Endothelial cell of umbilical vein (primary cell): ENCODE measurements at regions not wholly inside any gene's neighbourhood (a gene's known extent, or its start where the extent isn't known, plus 50 kb on each side); places are given as distances from the start of the nearest gene placed in this dataset.
"Not testable (repeated sequence)": the region's sequence is repeated elsewhere in the genome, so short reads cannot be mapped to it uniquely, and the experiment has no call there.

ENCODE experiments used
- BruUV-seq: library from RNA; stranded (reverse); fragments of 400-500 nt; replicated peaks from 2 replicates; lab custom pipeline; 2021; lab: Mats Ljungman, UMichigan
- CTCF ChIA-PET: fragments of 300-600, 350-600 bp; sonication (Branson Sonifier 250); formaldehyde crosslinking; loops from one replicate; lab custom pipeline; 2021; ENCODE audit warnings: antibody characterized with exemption, inconsistent platforms; lab: Charles Lee
- POLR2A ChIA-PET: fragments of 300-600, 350-600 bp; sonication (Branson Sonifier 250); formaldehyde crosslinking; loops from one replicate; lab custom pipeline; 2021; ENCODE audit warnings: antibody characterized with exemption, inconsistent platforms; lab: Charles Lee
- DNase-seq: peaks from one replicate; pipeline ENCODE4 v3.0.0-alpha.2; 2011; ENCODE audit warnings: low read depth, low spot score
- FAIRE-seq: peaks from 2 replicates; lab custom pipeline; 2011; peaks lifted over from hg19 to GRCh38; lab: Jason Lieb, UNC
- H2AFZ ChIP-seq: 2 replicates; pipeline ENCODE4 v1.6.0; 2012; ENCODE audit warnings: low read depth, low read length, control low read depth, inconsistent platforms
- H3K27ac ChIP-seq: 2 replicates; pipeline ENCODE4 v1.5.1; 2011; ENCODE audit warnings: low read depth, mild to moderate bottlenecking, control low read depth, low read length, moderate library complexity; ENCODE audit not compliant: insufficient read depth
- H3K27me3 ChIP-seq, 2 experiments: 2 replicates each; pipeline versions ENCODE4 v1.6.0 to v1.6.1; 2011; ENCODE audit warnings: low read length in 2 of 2, mixed read lengths in 1 of 2; ENCODE audit not compliant: control insufficient read depth in 2 of 2, insufficient read depth in 2 of 2
- H3K36me3 ChIP-seq, 2 experiments: 2 replicates in 1 of 2; 3 replicates in 1 of 2; pipeline ENCODE4 v1.5.1; 2011; ENCODE audit warnings: low read length in 2 of 2, mild to moderate bottlenecking in 1 of 2, moderate library complexity in 1 of 2; ENCODE audit not compliant: control insufficient read depth in 2 of 2, insufficient read depth in 2 of 2; ENCODE audit errors: extremely low read depth in 1 of 2
- H3K4me1 ChIP-seq: 3 replicates; pipeline ENCODE4 v1.5.1; 2011; ENCODE audit warnings: mild to moderate bottlenecking, low read length; ENCODE audit not compliant: control insufficient read depth, insufficient read depth; ENCODE audit errors: extremely low read depth
- H3K4me2 ChIP-seq: 2 replicates; pipeline ENCODE4 v1.6.1; 2011; ENCODE audit warnings: low read length, control low read depth, mixed read lengths; ENCODE audit not compliant: insufficient read depth
- H3K4me3 ChIP-seq, 3 experiments: fragments of 200-600 bp in 1 of 3; sonication (generic), shearing (Covaris generic) in 1 of 3; replicated peaks in 1 of 3; 2 replicates each; pipeline ENCODE4 v1.5.1; 2011 to 2016; ENCODE audit warnings: control low read depth in 3 of 3, low read length in 3 of 3, mild to moderate bottlenecking in 2 of 3, inconsistent platforms in 1 of 3, low read depth in 1 of 3, moderate library complexity in 1 of 3; ENCODE audit not compliant: insufficient read depth in 1 of 3
- H3K79me2 ChIP-seq: 2 replicates; pipeline ENCODE4 v1.6.0; 2012; ENCODE audit warnings: low read length, inconsistent platforms; ENCODE audit not compliant: control insufficient read depth, insufficient read depth
- H3K9ac ChIP-seq: replicated peaks from 2 replicates; pipeline ENCODE3; 2011; ENCODE audit warnings: low read length, control low read depth; ENCODE audit not compliant: insufficient read depth; ENCODE audit errors: extremely low read depth
- H3K9me1 ChIP-seq: replicated peaks from 3 replicates; pipeline ENCODE4 v1.6.0; 2011; ENCODE audit warnings: mild to moderate bottlenecking, low read length; ENCODE audit not compliant: control insufficient read depth, insufficient read depth; ENCODE audit errors: extremely low read depth
- H3K9me3 ChIP-seq: replicated peaks from 2 replicates; pipeline ENCODE4 v1.5.1; 2012; ENCODE audit warnings: low read length, inconsistent platforms; ENCODE audit not compliant: control insufficient read depth, insufficient read depth
- H4K20me1 ChIP-seq: replicated peaks from 2 replicates; pipeline ENCODE3; 2011; ENCODE audit warnings: mild to moderate bottlenecking, low read length; ENCODE audit not compliant: control insufficient read depth, insufficient read depth; ENCODE audit errors: extremely low read depth
- CTCF ChIP-seq, 2 donors: IDR thresholded peaks; 1 replicate in 1 of 2; 2 replicates in 1 of 2; pipeline ENCODE4 v1.5.1; 2011; ENCODE audit warnings: low read length in 2 of 2, mild to moderate bottlenecking in 2 of 2, moderate library complexity in 2 of 2, control low read depth in 1 of 2, inconsistent platforms in 1 of 2, low read depth in 1 of 2; ENCODE audit not compliant: insufficient read depth in 1 of 2; ENCODE audit errors: extremely low read depth in 1 of 2
- EZH2 ChIP-seq: IDR thresholded peaks from 2 replicates; pipeline ENCODE4 v1.6.1; 2012; ENCODE audit warnings: borderline replicate concordance, low read depth, mild to moderate bottlenecking, moderate library complexity, low read length, inconsistent platforms; ENCODE audit not compliant: severe bottlenecking
- FOS ChIP-seq: IDR thresholded peaks from 2 replicates; pipeline ENCODE4 v1.6.1; 2011; ENCODE audit warnings: mild to moderate bottlenecking, low read length, moderate library complexity, borderline replicate concordance; ENCODE audit not compliant: insufficient read depth
- GATA2 ChIP-seq: IDR thresholded peaks from 2 replicates; pipeline ENCODE4 v1.7.0; 2011; ENCODE audit warnings: low read depth, mild to moderate bottlenecking, moderate library complexity, mixed read lengths, low read length; ENCODE audit not compliant: insufficient read length, insufficient read depth
- JUN ChIP-seq: IDR thresholded peaks from 2 replicates; pipeline ENCODE4 v1.6.1; 2011; ENCODE audit warnings: borderline replicate concordance, low read depth; ENCODE audit not compliant: insufficient read length, insufficient read depth
- MAX ChIP-seq: IDR thresholded peaks from 2 replicates; pipeline ENCODE4 v1.6.1; 2011; ENCODE audit not compliant: insufficient read depth, insufficient read length
- MYC ChIP-seq: IDR thresholded peaks from one replicate; pipeline ENCODE4 v1.6.1; 2011; ENCODE audit warnings: mild to moderate bottlenecking, low read depth, low read length
- POLR2A ChIP-seq: IDR thresholded peaks from 2 replicates; pipeline ENCODE4 v1.6.1; 2012; ENCODE audit warnings: low read depth, mild to moderate bottlenecking, control low read depth, low read length
- POLR2AphosphoS5 ChIP-seq: IDR thresholded peaks from 2 replicates; pipeline ENCODE4 v1.6.1; 2012; ENCODE audit warnings: low read depth, mild to moderate bottlenecking, control low read depth, low read length, moderate library complexity; ENCODE audit not compliant: insufficient read depth
- dilution Hi-C: fragments of 300-500 bp; cut with MboI; formaldehyde crosslinking; loops from one replicate; pipeline ENCODE4 v1.15.0; 2019; ENCODE audit warnings: low sequenced_read_pairs; ENCODE audit not compliant: extremely low pct_ligation_motif_present
- intact Hi-C: fragments of 100-400 bp; cut with micrococcal nuclease; formaldehyde crosslinking; loops from one replicate; pipeline ENCODE4 v1.10.0; 2022

GRCh38 chr17:77049440-77049839 is 91.3 kb upstream of the SEC14L1 start:
- no peak for FAIRE-seq
- Histone ChIP-seq H3K27me3 (peaks cover 0 to 6% of the 10 kb centered on the region in 2 experiments), H3K4me2 (no peak overlapping the region), H3K9me1 (no peaks in the 10 kb centered on the region), H3K4me1 (no peaks in the 10 kb centered on the region), H3K9ac (no peak overlapping the region), H4K20me1 (no peaks in the 10 kb centered on the region), H3K4me3 (no peak overlapping the region), H3K9me3 (no peaks in the 10 kb centered on the region), H3K79me2 (no peaks in the 10 kb centered on the region), H3K36me3 (no peaks in the 10 kb centered on the region), H2AFZ (no peak overlapping the region), H3K27ac (no peak overlapping the region)
- ChIA-PET POLR2A (no interaction called here), CTCF (interaction anchor here (0.9 to 1.7 kb wide), 4 partner anchors 17 to 181 kb away, joined by 3 to 7 read pairs (median 4); partner anchors contain the start of gene MGAT5B)
- dilution Hi-C loops, result no loop called here
- BruUV-seq, result no TSS peak
- intact Hi-C loops, result no loop called here
- TF ChIP-seq CTCF (IDR thresholded peaks at IDR 0.05; ENCODE audit: extremely low read depth in 1 of 2, insufficient read depth in 1 of 2, low read depth in 1 of 2, low read length in 2 of 2) (no peak), JUN (no peak), FOS (no peak), MYC (no peak), GATA2 (no peak), EZH2 (no peak), POLR2A (no peak), POLR2AphosphoS5 (no peak), MAX (no peak)
- DNase-seq, result no peak

- H3K27ac ChIP-seq, H3K27me3 ChIP-seq, FAIRE-seq, H4K20me1 ChIP-seq, H3K9me1 ChIP-seq, H3K4me3 ChIP-seq, BruUV-seq, H3K79me2 ChIP-seq, POLR2A ChIA-PET, DNase-seq, dilution Hi-C loops, H3K4me1 ChIP-seq, H3K4me2 ChIP-seq, intact Hi-C loops, H3K9me3 ChIP-seq, H3K9ac ChIP-seq, H2AFZ ChIP-seq, H3K36me3 ChIP-seq: not testable (repeated sequence)
- CTCF ChIA-PET, result interaction anchor here (1.7 to 2.1 kb wide), 2 partner anchors 39 to 183 kb away, joined by 7 to 10 read pairs; partner anchors contain the start of gene MGAT5B
These were observed 89.9 kb upstream of the SEC14L1 start for GRCh38 chr17:77050901-77051300.
